Type B pancreatic cell (in vitro differentiated cells): ENCODE measurements at regions not wholly inside any gene's neighbourhood (a gene's known extent, or its start where the extent isn't known, plus 50 kb on each side); places are given as distances from the start of the nearest gene placed in this dataset.

Source experiments
- DNase-seq: peaks from one replicate; pipeline ENCODE4 v3.0.0; 2021; ENCODE audit warnings: mixed read lengths; ENCODE audit not compliant: unreplicated experiment; ENCODE audit errors: extremely low spot score
- H3K27ac Mint-ChIP-seq: 2 replicates; pipeline ENCODE4 v1.8.0; 2021; ENCODE audit warnings: mild to moderate bottlenecking, mixed read lengths
- H3K27me3 Mint-ChIP-seq: 2 replicates; pipeline ENCODE4 v1.8.0; 2021; ENCODE audit warnings: mixed read lengths
- H3K36me3 Mint-ChIP-seq: 2 replicates; pipeline ENCODE4 v1.8.0; 2021; ENCODE audit warnings: mixed read lengths
- H3K4me1 Mint-ChIP-seq: one replicate; pipeline ENCODE4 v1.8.0; 2021; ENCODE audit warnings: mixed read lengths; ENCODE audit not compliant: unreplicated experiment
- H3K4me3 Mint-ChIP-seq: 2 replicates; pipeline ENCODE4 v1.8.0; 2021; ENCODE audit warnings: mild to moderate bottlenecking, mixed read lengths
- H3K9me3 Mint-ChIP-seq: 2 replicates; pipeline ENCODE4 v1.8.0; 2021; ENCODE audit warnings: mixed read lengths
- TF ChIP-seq, protein P1 (sequence below): fragments of 200-600 bp; sonication (generic); conservative IDR thresholded peaks from 2 replicates; pipeline ENCODE4 v1.5.0; 2021; ENCODE audit warnings: antibody characterized with exemption, mild to moderate bottlenecking

DNA sequence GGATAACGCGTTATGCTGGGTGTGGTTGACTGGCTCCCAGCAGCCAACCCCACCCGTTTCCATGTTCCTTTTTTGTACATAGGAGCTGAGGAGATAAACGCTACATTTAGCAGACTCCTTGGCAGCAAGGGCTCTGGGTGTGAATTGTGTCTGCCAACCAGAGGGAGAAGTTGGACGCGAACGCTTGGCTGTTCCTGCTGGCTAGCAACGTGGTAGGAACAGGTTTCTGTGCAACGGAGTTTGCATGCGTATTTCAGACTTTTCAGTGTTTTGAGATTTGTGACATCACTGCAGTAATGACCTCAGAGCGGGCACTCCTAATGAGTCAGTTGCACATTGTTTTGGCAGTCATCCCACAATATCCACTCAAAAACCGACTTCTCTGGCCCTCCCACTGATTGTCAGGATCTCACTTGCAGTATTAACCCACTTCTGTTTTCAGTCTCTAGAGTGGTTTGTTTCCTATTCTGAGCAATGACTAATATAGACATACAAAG, 98.7 kb upstream of the RGS1 start:
- no peak overlapping the region for H3K27ac Mint-ChIP-seq
- H3K4me1 Mint-ChIP-seq: no peaks in the 10 kb centered on the region
- TF ChIP-seq, protein P1, sequence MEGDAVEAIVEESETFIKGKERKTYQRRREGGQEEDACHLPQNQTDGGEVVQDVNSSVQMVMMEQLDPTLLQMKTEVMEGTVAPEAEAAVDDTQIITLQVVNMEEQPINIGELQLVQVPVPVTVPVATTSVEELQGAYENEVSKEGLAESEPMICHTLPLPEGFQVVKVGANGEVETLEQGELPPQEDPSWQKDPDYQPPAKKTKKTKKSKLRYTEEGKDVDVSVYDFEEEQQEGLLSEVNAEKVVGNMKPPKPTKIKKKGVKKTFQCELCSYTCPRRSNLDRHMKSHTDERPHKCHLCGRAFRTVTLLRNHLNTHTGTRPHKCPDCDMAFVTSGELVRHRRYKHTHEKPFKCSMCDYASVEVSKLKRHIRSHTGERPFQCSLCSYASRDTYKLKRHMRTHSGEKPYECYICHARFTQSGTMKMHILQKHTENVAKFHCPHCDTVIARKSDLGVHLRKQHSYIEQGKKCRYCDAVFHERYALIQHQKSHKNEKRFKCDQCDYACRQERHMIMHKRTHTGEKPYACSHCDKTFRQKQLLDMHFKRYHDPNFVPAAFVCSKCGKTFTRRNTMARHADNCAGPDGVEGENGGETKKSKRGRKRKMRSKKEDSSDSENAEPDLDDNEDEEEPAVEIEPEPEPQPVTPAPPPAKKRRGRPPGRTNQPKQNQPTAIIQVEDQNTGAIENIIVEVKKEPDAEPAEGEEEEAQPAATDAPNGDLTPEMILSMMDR: no peak
- no peak for DNase-seq
- H3K9me3 Mint-ChIP-seq: no peaks in the 10 kb centered on the region
- H3K27me3 Mint-ChIP-seq: no peaks in the 10 kb centered on the region
- H3K36me3 Mint-ChIP-seq: no peaks in the 10 kb centered on the region
- no peak overlapping the region for H3K4me3 Mint-ChIP-seq

DNA sequence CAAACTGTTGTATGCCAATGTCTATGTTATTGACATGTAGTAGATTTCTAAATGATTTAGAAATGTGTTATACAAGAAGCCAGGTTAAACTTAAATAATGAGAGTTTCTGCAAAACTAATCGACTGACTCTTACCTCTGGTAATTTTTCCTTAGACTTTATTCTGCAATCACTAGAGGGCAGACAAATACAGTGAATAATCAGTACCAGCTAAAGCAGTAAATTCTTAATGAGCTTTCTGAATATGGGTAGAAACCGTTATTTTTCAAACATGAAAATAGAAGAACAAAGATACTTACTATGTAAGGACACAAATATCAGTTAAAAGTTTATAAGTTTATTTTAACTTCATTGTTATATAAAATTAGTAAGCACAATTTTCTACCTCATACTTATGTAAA, 97.9 kb upstream of the RGS1 start:
- TF ChIP-seq, protein P1: peak; percentile 73
- DNase-seq: no peak
- H3K27ac Mint-ChIP-seq: no peak overlapping the region
- no peaks in the 10 kb centered on the region for H3K27me3 Mint-ChIP-seq
- H3K4me3 Mint-ChIP-seq: no peak overlapping the region
- no peaks in the 10 kb centered on the region for H3K9me3 Mint-ChIP-seq
- H3K36me3 Mint-ChIP-seq: no peaks in the 10 kb centered on the region
- H3K4me1 Mint-ChIP-seq: no peaks in the 10 kb centered on the region

DNA sequence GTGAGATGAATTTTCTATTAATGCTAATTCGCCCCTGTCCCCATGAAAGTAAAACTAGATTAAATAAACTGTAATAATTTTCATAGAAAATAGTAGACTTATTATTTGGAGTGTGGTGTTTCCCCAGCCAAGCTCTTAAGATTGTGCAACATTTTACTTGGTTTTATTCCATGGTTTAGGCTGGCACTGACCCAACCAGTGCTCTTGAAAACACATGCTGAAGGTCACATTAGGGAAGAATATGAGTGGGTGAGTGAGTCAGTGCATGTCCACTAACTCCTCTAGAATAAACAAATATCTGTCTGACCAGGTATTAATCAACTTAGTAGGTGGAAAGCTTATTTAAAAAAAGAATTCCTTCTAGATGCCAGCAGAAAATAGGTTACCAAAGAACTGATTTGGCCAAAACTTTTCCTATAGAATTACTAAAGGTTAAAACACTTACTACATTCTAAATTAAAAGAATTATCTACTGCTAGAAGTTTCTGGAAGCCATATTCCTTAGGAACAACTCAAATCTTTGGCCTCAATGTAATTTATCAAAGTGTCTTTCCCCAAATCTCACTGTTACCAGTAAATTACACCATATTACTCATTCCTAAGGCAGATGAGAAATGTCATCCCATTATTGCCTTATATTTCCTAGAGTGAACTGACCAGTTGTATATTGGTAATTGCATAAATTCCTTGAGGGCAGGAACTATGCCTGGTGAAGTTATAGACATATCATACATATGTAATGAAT, 89.7 kb upstream of the RGS1 start:
- peaks cover 4% of the 10 kb centered on the region for H3K36me3 Mint-ChIP-seq
- no peak overlapping the region for H3K4me3 Mint-ChIP-seq
- no peak overlapping the region for H3K27ac Mint-ChIP-seq
- no peak for DNase-seq
- H3K27me3 Mint-ChIP-seq: no peaks in the 10 kb centered on the region
- peaks cover 35% of the 10 kb centered on the region for H3K4me1 Mint-ChIP-seq
- peaks cover 8% of the 10 kb centered on the region for H3K9me3 Mint-ChIP-seq
- TF ChIP-seq, protein P1: no peak

DNA sequence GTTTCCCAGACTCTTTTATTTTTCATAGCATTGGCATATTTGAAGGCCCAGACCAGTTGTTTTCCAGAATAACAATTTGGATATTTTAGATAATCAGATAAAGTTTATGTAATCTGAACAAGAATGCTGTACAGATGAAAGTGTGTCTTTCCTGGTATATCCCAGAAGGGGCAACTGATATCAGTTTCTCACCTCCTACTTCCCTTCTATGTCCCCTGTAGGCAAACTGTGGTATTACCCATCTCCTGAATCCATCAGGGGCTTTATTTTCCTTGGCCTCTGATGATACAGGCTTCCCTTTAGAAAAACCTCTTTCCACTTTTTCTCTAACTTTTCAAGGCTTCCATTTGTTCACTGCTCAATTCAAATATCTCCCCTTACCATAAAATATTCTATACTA, 87.5 kb upstream of the RGS1 start:
- H3K36me3 Mint-ChIP-seq: peaks cover 4% of the 10 kb centered on the region
- H3K4me3 Mint-ChIP-seq: no peak overlapping the region
- H3K27ac Mint-ChIP-seq: no peak overlapping the region
- no peak for DNase-seq
- peaks cover 8% of the 10 kb centered on the region for H3K9me3 Mint-ChIP-seq
- TF ChIP-seq, protein P1: peak; percentile 67
- peaks cover 41% of the 10 kb centered on the region for H3K4me1 Mint-ChIP-seq
- H3K27me3 Mint-ChIP-seq: no peaks in the 10 kb centered on the region

DNA sequence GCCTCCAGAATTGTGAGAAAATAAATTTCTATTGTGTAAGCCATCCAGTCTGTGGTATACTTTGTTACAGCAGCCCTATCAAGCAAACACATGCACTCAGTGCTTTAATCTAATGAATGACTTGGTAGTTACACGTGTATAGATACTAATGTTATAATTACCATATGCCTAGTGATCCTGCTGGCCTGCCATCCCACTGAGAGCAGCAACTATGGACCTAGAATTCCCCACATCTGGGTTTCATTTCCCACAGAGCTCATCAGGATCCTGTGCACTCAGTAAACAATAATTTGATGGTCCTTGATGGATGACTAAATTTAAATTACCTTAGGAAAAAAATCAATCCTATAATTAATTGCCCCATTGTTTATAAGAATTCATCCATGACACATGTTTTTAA, 86.5 kb upstream of the RGS1 start:
- Mint-ChIP-seq H3K27me3 (no peaks in the 10 kb centered on the region), H3K36me3 (peaks cover 4% of the 10 kb centered on the region), H3K4me3 (no peak overlapping the region), H3K4me1 (peaks cover 44% of the 10 kb centered on the region), H3K9me3 (peaks cover 8% of the 10 kb centered on the region), H3K27ac (peak overlapping the region; percentile 79)
- TF ChIP-seq, protein P1: no peak
- no peak for DNase-seq
